HG03469 (cell line): ENCODE measurements at regions not wholly inside any gene's neighbourhood (a gene's known extent, or its start where the extent isn't known, plus 50 kb on each side); places are given as distances from the start of the nearest gene placed in this dataset.
"Not testable (repeated sequence)": the region's sequence is repeated elsewhere in the genome, so short reads cannot be mapped to it uniquely, and the experiment has no call there.

ENCODE experiments used
- ATAC-seq: cut with Tn5 transposase; IDR thresholded peaks from one replicate; pipeline ENCODE4 v1.9.1; 2021; ENCODE audit warnings: mild to moderate bottlenecking, moderate library complexity, moderate number of reproducible peaks; ENCODE audit not compliant: unreplicated experiment

DNA sequence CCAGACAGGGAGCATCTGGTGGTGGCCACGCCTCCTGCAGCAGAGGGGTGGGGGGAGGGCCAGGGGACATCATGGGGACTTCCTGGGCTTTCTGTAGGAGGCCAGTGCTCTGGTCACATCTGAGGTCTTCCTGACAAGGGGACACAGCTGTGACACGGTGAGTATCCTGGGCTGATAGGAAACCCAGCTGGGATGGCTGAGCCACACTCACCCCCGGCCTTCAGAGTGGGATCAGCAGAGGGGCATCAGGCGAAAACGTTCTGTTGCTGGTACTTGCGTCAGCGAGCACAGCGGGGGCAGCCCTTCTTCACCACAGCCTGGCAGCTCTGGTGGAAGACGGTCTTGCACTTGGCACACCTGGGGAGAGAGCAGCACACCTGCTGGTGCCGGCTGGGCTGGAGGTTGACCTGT is 122.9 kb upstream of the SMURF2 start:
- no peak for ATAC-seq

- no peak for ATAC-seq
These were observed 122.4 kb upstream of the SMURF2 start for GRCh38 chr17:64784353-64785010.

DNA sequence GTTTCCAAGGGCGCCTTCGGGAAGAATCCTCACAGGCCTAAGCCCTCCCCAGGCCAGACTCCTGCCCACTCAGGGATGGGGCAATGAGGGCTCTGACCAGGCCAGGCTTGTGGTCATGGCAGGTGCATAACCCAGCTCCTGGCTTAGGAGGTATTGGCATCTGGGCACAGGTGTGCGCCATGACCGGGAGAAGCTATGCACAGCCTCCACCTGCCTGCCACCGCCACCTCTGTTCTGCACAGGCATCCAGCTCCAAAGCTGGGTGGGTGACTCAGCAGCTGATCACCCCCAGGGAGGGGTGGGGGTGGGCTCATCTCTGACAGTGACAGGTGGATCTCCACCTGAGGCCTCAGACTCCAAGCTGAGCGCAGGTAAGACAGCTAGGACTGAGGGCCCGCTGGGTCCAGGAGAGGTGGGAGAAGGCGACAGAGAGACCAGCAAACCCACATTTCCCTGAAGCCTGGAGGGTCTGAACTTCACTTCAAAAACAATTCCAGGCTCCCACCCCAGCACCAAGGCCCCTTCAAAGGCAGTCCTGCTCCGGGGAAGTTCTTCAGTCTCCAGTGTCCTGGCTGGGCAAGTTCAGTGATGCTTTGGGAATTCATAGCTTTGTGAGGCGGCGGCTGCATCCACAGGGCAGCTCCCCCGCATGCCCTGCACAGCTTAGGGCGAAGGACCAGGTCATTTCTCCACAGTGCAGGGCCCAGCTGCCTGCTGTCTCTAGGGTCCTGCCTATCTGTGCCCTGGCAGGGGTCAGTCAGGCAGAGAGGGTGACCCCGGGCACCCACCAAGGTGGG is 121.6 kb upstream of the SMURF2 start:
- ATAC-seq, result no peak

- no peak for ATAC-seq
These were observed 120.9 kb upstream of the SMURF2 start for GRCh38 chr17:64783031-64783461.

DNA sequence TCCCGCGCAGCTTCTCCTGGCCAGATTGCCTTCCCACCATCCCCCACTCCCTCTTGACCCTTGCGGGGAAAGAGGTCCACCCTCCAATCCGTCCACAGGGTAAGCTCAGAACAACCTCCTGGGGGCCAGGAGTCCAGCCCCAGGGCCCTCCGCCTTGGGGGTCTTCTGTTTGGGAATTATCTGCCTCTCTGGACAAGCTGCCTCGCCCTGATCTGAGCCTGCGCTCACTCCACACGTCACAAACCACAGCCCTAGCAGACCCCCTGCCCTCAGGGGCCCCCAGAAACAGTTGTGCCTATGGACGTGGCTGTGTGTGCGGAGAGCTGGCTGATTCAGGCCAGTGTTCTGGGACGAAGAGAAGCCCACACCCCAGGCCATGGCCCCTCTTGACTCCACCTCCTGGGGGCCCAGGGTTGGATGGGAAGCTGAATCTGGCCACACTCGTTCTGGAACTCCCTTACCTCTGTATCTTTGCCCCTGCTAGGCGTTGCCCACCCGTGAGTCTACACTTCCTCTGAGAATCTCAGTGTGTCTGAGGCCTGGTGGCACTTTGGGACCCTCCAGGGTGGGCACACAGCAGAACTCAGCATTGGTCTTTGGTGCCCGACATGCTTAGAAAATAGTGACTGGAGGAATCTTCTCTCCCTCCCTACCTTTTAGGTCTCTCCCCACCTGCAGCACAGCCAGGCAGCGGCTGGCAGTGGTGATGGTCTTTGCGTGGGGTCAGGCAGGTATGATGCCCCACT is 119.9 kb upstream of the SMURF2 start:
- ATAC-seq, result no peak

DNA sequence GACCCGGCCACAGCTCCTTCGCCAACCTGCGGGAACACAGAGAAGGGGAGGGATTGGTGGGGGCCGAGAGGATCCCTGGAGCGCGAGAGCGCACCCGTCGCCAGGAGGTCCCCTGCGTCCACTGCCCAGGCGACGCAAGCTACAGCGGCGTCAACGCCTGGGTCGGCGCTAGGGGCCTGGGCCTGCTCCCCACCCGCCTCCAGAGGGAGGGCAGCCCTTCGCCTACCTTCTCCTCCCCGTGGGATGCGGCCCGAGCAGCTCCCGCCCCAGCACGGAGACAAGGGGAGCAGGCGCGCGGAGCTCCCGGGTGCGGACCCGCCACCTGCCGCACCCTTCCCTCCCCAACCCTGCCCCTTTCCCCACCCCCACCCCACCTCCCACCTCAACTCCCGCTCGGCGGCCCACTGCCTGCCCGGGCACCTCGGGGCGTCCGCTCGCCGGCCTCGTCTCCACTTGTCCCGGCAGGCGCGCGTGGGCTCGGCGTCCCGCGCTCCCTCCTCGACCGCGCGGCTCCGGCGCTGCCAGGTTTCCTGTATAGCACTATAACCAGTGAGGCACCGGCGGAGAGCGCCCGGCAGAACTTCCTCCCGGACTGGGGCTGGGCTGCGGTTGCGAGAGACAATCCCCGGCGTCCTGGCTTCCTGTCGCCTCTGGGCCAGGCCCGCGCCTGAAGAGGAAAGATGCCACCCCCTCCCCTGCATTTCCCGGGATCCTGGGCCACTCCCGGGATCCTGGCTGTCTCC is 119.1 kb upstream of the SMURF2 start:
- no peak for ATAC-seq

DNA sequence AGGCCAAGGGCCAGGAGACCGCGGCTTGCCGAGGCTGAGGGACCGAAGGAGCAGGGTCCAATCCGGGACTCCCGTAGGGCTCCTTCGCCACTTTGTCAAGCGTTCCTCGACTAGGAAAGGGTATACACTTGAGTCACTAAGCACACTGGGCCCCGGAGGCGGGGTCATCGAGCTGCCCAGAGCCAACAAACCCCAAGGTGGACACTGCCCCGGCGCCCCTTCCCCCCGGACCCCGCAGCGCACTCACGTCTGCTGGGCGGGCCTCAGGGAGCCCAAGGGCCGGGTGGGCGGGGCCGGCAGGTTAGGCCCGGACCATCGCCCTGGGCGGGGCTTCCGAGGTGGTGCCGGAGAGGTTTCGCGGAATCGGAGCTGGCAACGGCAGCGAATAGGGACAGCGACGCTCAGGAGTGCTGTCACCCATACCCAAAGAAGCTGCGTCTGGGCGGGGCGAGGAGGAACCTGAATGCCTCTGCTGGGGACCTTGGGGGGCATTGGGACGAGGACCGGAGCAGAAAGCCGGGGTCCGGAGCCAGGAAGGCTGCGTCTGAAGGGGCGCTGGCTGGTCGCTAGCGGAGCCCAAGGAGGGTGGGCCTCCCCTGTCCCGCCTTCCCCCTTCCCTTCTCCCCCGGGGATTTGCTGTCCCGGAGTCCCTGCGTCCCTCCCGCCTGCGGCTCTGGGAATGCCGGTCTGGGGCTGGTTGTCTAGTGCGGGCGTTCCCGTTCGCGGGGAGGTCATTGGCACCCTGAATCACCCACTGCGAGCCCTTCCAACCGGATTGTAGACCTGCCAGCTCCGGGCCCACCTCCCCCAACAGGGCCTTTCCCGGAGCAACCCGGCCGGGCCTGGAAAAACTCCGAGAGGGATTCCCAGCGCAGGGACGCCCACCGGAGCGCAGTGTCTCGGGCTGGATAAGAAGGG is 118.2 kb upstream of the SMURF2 start:
- ATAC-seq, result no peak

GRCh38 chr17:64779376-64780095 is 117.4 kb upstream of the SMURF2 start:
- ATAC-seq, result no peak

DNA sequence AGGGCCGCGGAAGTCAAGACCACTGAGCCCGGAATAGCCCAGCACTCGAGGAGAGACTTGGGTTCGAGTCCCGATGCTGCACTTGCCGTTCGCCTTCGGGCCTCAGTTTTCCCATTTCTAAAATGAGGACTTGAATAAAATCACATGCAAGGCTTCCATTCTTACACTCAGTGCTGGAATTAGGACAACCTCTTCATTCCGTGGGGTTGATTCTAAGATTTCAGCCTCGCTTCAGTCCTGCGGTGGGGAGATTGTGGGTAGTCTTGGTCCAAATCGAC is 116.9 kb upstream of the SMURF2 start:
- ATAC-seq, result not testable (repeated sequence)

DNA sequence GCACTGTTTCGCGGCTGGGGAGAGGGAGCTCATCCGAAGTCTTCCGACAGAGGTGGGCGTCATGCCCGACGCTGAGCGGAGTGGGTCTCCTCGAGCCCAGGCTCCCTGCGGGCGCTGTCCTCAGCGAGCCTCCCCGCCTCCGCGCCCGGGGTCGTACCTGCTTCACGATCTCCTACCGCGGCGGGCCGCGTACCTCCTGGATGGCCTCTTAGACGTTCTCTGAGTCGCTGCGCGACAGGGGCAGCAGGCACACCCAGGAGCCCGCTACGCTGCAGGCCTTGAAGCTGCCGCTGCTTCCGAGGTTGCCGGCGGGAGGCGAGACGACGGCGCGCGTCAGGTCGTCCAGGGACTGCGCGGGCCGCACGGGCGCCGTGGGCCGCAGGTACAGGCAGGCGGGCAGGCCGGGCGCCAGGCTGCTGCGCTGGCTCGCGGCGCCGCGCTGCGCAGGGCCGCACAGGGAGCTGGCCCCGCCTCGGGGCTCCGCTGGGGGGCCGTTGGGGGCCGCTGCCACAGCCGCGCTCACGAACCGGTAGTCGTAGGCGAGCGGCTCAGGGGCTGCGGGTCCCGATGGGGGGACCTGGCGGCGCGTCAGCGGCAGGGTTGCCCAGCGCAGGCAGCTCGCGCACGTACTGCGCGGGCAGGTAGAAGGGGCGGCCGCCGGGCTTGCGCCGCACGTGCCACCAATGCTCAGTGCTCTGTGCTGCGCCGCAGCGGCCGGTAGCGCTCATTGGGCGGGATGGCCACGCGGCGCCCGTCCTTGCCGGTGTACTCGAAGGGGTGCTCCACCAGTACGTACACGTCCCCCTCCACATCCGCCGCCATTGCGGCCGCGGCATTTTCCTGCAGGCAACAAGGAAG is 116.4 kb upstream of the SMURF2 start:
- ATAC-seq, result no peak

DNA sequence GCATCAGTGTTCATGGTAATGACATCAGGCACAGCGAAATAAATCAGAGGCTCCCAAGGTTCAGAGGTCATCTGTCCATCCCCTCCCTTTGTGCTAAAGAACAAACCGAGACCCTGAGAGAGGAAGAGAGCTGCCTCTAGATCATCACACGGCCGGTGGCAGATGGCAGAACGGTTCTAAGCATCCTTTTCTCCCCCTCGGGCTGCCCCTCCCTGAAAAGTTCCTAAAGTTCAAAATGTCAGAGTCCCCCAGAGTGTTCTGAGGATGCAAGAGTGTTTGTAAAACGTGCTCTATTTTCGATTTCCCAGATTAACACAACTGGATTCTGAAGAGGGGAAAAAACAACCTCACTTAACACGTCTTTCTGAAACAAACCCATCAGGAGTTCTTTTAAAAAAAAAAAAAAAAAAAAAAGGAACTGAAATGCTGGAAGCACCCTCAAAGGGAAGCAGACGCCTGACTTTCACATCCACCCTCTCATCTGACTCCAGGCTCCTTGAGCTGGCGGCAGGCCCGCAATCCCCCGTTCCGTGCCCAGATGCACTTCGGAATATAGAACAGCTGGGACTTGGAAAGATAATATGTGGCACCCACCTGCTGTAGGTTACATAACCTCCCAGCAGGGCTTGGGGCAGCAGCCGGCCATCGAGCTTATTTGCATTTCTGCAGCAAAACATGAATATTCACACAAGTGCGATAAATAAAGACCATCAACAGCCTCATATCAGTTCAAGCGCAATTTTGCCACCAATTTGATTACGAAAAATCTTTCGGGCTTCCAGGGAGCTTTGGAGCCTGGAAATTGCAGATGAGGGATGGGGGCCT is 115.5 kb upstream of the SMURF2 start:
- no peak for ATAC-seq

- ATAC-seq, result peak; percentile 37
These were observed 114.8 kb upstream of the SMURF2 start for GRCh38 chr17:64776720-64777414.

DNA sequence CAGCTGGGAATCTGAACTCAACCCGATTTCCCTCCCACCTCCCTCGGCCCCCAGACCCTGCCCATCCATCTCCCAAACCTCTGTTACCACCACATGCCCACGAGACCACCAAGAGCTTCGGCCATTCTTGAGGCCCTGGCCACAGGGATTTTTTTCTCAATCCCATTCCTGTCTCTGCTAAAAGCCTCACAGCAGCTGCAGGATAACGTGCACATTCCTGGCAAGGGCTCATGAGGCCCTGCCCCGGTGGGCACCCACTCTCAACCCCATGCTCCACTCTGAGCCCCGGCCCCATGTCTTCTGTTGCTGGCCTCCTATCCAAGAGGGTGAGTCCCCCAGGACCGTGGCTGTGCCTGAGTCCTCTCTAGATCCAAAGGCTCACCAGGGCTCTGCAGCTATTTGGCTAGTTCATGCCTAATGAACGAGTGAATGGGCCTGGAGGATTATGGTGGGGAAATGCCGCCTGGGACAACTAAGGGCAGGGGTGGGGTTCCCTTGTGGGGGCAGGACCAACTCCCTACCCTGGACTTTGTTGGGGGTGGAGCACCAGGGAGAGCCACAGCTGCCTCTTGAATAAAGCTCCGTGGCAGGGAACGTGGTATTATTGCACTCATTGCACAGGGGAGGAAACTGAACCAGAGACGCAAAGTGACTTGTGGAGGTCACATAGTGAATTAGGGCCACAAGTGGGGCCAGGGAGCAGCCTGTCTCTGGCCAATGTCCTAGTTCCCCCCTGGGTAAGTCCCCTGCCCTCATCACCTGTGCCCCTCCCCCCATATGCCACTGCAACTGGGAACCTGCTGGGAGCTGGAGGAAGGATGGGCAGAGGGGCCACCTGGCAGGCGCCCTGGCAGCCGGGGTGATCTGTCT is 113.8 kb upstream of the SMURF2 start:
- no peak for ATAC-seq

DNA sequence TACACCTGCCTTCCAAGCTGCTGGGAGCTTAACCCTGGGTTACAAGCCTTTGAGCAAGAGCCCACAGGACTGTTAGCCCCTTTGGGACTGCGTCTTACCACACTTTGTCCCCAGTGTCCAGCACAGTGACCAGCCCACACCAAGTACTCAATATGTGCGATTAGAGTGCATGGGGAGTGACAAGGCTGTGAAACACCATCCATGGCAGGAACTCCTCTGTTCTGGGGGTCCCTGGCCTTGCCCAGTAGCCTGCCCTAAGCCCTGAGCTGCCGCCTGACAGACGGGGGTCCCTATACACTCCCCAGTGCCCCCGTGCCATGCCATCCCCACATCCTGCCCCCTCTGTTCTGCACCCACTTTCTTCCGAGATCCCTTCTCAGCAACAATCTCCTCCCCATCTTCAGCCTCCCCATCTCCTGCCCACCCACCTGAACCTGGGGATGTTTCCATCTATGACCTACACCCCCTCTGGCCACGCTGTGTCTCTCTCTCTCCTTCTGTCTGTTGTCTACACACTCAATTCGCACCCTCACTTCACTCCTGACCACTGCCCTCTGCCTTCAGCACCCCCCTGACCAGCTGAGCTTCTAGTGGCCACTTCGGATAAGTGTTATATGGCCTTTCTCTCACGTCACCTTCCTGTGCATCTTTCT is 112.9 kb upstream of the SMURF2 start:
- ATAC-seq, result no peak

DNA sequence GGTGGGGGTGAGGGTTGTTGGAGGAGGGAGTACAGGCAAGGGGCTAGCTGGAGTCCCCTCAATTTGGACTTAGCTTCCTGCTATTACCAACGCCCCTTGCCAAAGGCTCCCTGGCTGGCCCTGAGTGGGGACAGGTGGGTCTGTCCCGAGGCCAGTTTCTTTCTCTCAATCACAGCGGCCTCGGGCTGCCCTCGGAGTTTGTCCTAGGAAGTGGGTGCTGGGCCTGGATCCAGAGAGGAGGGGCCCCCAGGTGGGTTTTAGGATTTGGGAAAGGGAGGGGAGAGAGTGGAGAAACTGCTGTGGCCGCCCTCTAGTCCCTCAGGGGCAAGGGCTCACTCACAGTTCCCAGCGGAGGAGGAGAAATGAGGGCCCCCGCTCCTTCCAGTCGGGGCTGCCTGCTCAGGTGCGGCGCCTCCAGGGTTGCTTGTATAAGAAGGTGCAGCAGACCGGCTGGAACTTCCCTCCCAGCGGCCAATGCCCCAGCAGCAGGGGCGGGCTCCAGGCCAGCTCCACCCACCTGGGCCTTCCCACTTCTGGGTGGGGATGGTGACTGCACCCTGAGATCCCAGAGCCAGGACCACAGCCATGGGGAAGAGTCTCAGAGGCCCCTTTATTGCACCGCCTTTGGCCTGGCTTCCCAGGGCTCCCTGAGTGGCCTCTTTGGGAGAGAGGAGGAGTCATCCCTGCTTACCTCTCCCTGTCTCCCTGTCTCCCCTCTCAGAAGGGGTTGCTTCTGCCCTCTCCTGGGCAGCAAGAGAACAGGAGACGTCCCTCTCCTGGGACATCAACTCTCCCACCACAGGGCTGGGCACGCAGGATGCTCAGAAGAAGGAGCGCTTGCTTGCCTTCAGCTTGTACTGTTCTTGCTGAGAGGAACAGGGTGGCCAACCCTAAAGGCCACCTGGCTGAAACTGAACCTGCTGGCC is 112.0 kb upstream of the SMURF2 start:
- no peak for ATAC-seq
